Lung (tissue), 11 donors: ENCODE measurements at regions not wholly inside any gene's neighbourhood (a gene's known extent, or its start where the extent isn't known, plus 50 kb on each side); places are given as distances from the start of the nearest gene placed in this dataset.

ENCODE experiments used
- ATAC-seq: fragments of 200-7000 bp; cut with Tn5 transposase; one replicate; pipeline ENCODE4 v1.9.1; 2020; ENCODE audit warnings: moderate number of reproducible peaks; ENCODE audit not compliant: insufficient read depth, low FRiP score
- DNase-seq, 3 donors: peaks; one replicate each; pipeline ENCODE4 v3.0.0-alpha.2; 2013 to 2017
- H3K27ac ChIP-seq, 2 donors: one replicate each; pipeline ENCODE4 v1.5.1; 2013; ENCODE audit warnings: mild to moderate bottlenecking in 2 of 2, moderate library complexity in 2 of 2, control low read depth in 1 of 2, inconsistent platforms in 1 of 2, low read depth in 1 of 2, low read length in 1 of 2
- H3K27me3 ChIP-seq, 3 donors: one replicate each; pipeline ENCODE4 v1.5.1; 2013; ENCODE audit warnings: low read length in 2 of 3; ENCODE audit not compliant: control insufficient read depth in 3 of 3, insufficient read depth in 3 of 3
- H3K36me3 ChIP-seq, 4 donors: one replicate each; pipeline ENCODE4 v1.5.1; 2013; ENCODE audit warnings: low read length in 4 of 4, mild to moderate bottlenecking in 1 of 4, moderate library complexity in 1 of 4; ENCODE audit not compliant: control insufficient read depth in 4 of 4, insufficient read depth in 4 of 4
- H3K4me1 ChIP-seq, 5 donors: one replicate each; pipeline ENCODE4 v1.5.1; 2013; ENCODE audit warnings: low read length in 5 of 5, mild to moderate bottlenecking in 2 of 5, moderate library complexity in 1 of 5; ENCODE audit not compliant: control insufficient read depth in 5 of 5, insufficient read depth in 5 of 5
- H3K4me3 ChIP-seq: one replicate; pipeline ENCODE4 v1.5.1; 2013; ENCODE audit warnings: mild to moderate bottlenecking, control low read depth, moderate library complexity
- H3K9ac ChIP-seq, 2 donors: one replicate each; pipeline ENCODE4 v1.5.1; 2013; ENCODE audit warnings: low read length in 2 of 2, control low read depth in 1 of 2; ENCODE audit not compliant: insufficient read depth in 1 of 2
- H3K9me3 ChIP-seq, 4 donors: one replicate each; pipeline ENCODE4 v1.5.1; 2013; ENCODE audit warnings: low read length in 3 of 4, mild to moderate bottlenecking in 1 of 4, moderate library complexity in 1 of 4; ENCODE audit not compliant: control insufficient read depth in 4 of 4, insufficient read depth in 3 of 4
- WGBS, 2 donors: extraction: QIAGEN DNeasy Blood & Tissue Kit; methylation state at CpG; one replicate each; pipeline ENCODE4 v1.1.7; 2013; 5-methylcytosine and 5-hydroxymethylcytosine counted together
- TF ChIP-seq, protein P1 (sequence below): IDR thresholded peaks from 2 replicates; pipeline ENCODE4 v1.5.1; 2012; ENCODE audit warnings: mild to moderate bottlenecking; ENCODE audit errors: control extremely low read depth, extremely low read depth
- donor health status: control.
- donor health status: control.
- donor health status: Bipolar disorder and iron deficiency.
- donor health status: healthy.
- donor health status: DM: yes; HTN: yes; CAD: no.

GRCh38 chr3:34229876-34230275 lies 431.4 kb downstream of the PDCD6IP start:
- Histone ChIP-seq H3K4me1 (no peaks in the 10 kb centered on the region), H3K36me3 (no peaks in the 10 kb centered on the region), H3K27me3 (no peaks in the 10 kb centered on the region), H3K9ac (no peak overlapping the region), H3K9me3 (no peaks in the 10 kb centered on the region), H3K4me3 (no peak overlapping the region), H3K27ac (no peak overlapping the region)
- DNase-seq (peak in 1 of 3 donors; percentile 2), ATAC-seq (no peak)
- 87 to 90% methylated on average over 5 of the region's 5 CpGs for WGBS, 2 donors
- TF ChIP-seq, protein P1, sequence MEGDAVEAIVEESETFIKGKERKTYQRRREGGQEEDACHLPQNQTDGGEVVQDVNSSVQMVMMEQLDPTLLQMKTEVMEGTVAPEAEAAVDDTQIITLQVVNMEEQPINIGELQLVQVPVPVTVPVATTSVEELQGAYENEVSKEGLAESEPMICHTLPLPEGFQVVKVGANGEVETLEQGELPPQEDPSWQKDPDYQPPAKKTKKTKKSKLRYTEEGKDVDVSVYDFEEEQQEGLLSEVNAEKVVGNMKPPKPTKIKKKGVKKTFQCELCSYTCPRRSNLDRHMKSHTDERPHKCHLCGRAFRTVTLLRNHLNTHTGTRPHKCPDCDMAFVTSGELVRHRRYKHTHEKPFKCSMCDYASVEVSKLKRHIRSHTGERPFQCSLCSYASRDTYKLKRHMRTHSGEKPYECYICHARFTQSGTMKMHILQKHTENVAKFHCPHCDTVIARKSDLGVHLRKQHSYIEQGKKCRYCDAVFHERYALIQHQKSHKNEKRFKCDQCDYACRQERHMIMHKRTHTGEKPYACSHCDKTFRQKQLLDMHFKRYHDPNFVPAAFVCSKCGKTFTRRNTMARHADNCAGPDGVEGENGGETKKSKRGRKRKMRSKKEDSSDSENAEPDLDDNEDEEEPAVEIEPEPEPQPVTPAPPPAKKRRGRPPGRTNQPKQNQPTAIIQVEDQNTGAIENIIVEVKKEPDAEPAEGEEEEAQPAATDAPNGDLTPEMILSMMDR: no peak

DNA sequence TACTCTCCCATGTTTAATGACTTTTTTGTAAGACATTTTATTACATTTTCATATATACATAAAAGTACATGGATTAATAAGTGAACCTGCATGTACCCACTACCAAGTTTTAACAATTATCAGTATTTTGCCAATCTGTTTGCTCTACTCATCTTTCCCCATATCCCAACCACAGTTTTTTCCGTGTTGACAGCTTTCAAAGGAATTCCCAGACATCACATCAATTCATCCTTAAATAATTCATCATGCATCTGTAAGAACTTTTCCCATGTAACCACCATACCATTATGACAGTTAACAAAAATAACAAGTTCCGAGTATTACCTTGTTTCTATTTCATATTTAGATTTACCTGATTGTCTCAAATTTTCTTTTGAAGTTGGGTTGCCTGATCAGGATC lies 436.7 kb downstream of the PDCD6IP start:
- Histone ChIP-seq H3K4me1 (peaks cover 0 to 2% (median 0%) of the 10 kb centered on the region in 5 donors), H3K9me3 (no peaks in the 10 kb centered on the region), H3K27me3 (peaks cover 0 to 2% (median 0%) of the 10 kb centered on the region in 3 donors), H3K9ac (no peak overlapping the region), H3K36me3 (no peaks in the 10 kb centered on the region), H3K27ac (no peak overlapping the region), H3K4me3 (no peak overlapping the region)
- no peak for ATAC-seq
- TF ChIP-seq, protein P1: no peak
- WGBS, 2 donors: 85 to 89% methylated on average over 2 of the region's 2 CpGs
- no peak for DNase-seq

DNA sequence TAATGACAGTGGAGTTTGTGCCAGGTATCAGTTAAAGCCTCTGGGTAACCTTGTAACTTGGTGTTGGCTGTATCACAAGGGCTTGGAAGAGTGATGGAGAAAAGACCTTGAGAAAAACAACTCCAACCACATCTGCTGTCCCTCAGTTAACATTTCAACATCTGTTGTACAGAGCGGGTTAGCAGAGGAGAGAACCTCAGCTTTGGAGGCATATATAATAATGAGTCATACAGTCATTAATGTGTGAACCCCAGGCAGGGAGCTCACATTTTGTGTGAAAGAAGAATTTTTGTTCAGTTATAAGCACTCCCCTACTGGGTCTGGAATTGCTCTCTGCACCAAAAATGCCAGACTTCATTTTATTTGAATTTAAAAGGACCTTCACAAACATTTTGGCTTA lies 439.5 kb downstream of the PDCD6IP start:
- ATAC-seq (no peak), DNase-seq (no peak)
- peaks cover 0 to 2% (median 0%) of the 10 kb centered on the region in 3 donors for H3K27me3 ChIP-seq
- TF ChIP-seq, protein P1: no peak
- H3K9ac ChIP-seq: no peak overlapping the region
- no peaks in the 10 kb centered on the region for H3K9me3 ChIP-seq
- H3K4me1 ChIP-seq: peaks cover 0 to 2% (median 0%) of the 10 kb centered on the region in 5 donors
- no peak overlapping the region for H3K27ac ChIP-seq
- no peaks in the 10 kb centered on the region for H3K36me3 ChIP-seq
- H3K4me3 ChIP-seq: no peak overlapping the region
- 82 to 95% methylated on average over 1 of the region's 1 CpG for WGBS, 2 donors

DNA sequence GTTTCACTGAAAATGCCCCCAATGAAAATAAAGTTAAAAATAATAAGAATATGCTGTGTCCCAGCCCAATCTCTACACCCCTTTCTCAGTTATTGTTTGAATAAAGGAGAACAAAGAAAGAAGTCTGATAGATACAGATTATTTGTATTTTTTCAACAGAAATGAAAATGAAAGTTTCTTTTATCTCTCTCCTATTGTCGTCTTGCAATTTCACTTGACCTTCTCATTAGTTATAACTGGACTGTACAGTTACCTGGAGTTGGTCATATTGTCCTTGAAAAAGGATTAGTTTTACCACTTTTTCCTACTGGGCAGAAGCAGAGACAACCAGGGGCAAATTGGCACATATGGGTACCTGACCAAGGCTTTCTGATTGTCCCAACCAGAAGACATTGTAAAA lies 440.0 kb downstream of the PDCD6IP start:
- TF ChIP-seq, protein P1: no peak
- no peaks in the 10 kb centered on the region for H3K9me3 ChIP-seq
- peaks cover 0 to 2% (median 0%) of the 10 kb centered on the region in 5 donors for H3K4me1 ChIP-seq
- H3K27ac ChIP-seq: no peak overlapping the region
- H3K4me3 ChIP-seq: no peak overlapping the region
- H3K27me3 ChIP-seq: peaks cover 0 to 2% (median 0%) of the 10 kb centered on the region in 3 donors
- H3K36me3 ChIP-seq: no peaks in the 10 kb centered on the region
- no peak for DNase-seq
- ATAC-seq: no peak
- H3K9ac ChIP-seq: no peak overlapping the region
- WGBS, 2 donors: 72 to 84% methylated on average over 1 of the region's 1 CpG
